DMS 273 (cell line): ENCODE measurements at regions not wholly inside any gene's neighbourhood (a gene's known extent, or its start where the extent isn't known, plus 50 kb on each side); places are given as distances from the start of the nearest gene placed in this dataset.

Source experiments
- DNase-seq: peaks from one replicate; lab custom pipeline; 2025; ENCODE audit not compliant: unreplicated experiment; lab: John Stamatoyannopoulos, UW

- no peak for DNase-seq
Measured at GRCh38 chr11:98564881-98565280, 455.9 kb upstream of the CNTN5 start.

GRCh38 chr11:98565311-98565710 is 455.4 kb upstream of the CNTN5 start:
- no peak for DNase-seq

- no peak for DNase-seq
Measured at GRCh38 chr11:98566978-98567377, 453.8 kb upstream of the CNTN5 start.

GRCh38 chr11:98568013-98568412 is 452.7 kb upstream of the CNTN5 start:
- DNase-seq, result peak; percentile 87

- DNase-seq, result no peak
Measured at GRCh38 chr11:98572941-98573340, 447.8 kb upstream of the CNTN5 start.

GRCh38 chr11:98587884-98588283 is 432.9 kb upstream of the CNTN5 start:
- no peak for DNase-seq

GRCh38 chr11:98589967-98590366 is 430.8 kb upstream of the CNTN5 start:
- no peak for DNase-seq

- DNase-seq, result no peak
Measured at GRCh38 chr11:98600103-98600502, 420.6 kb upstream of the CNTN5 start.

GRCh38 chr11:98600786-98601773 is 419.7 kb upstream of the CNTN5 start:
- DNase-seq, result peak; percentile 23

GRCh38 chr11:98616098-98616655 is 404.6 kb upstream of the CNTN5 start:
- no peak for DNase-seq

GRCh38 chr11:98621767-98622166 is 399.0 kb upstream of the CNTN5 start:
- no peak for DNase-seq

- peak; percentile 32 for DNase-seq
Measured at GRCh38 chr11:98625526-98625925, 395.2 kb upstream of the CNTN5 start.

- DNase-seq, result no peak
Measured at GRCh38 chr11:98630736-98631135, 390.0 kb upstream of the CNTN5 start.

- DNase-seq, result no peak
Measured at GRCh38 chr11:98657711-98658110, 363.0 kb upstream of the CNTN5 start.

- no peak for DNase-seq
Measured at GRCh38 chr11:98659431-98659830, 361.3 kb upstream of the CNTN5 start.

GRCh38 chr11:98674390-98674789 is 346.4 kb upstream of the CNTN5 start:
- no peak for DNase-seq

GRCh38 chr11:98679673-98680072 is 341.1 kb upstream of the CNTN5 start:
- no peak for DNase-seq

- no peak for DNase-seq
Measured at GRCh38 chr11:98701541-98701940, 319.2 kb upstream of the CNTN5 start.

GRCh38 chr11:98703779-98704556 is 316.8 kb upstream of the CNTN5 start:
- DNase-seq, result no peak

GRCh38 chr11:98710026-98710425 is 310.7 kb upstream of the CNTN5 start:
- DNase-seq, result no peak

GRCh38 chr11:98710986-98711385 is 309.8 kb upstream of the CNTN5 start:
- DNase-seq, result peak; percentile 19

- no peak for DNase-seq
Measured at GRCh38 chr11:98720951-98721350, 299.8 kb upstream of the CNTN5 start.
